ENCODE measurements at regions not wholly inside any gene's neighbourhood (a gene's known extent, or its start where the extent isn't known, plus 50 kb on each side); places are given as distances from the start of the nearest gene placed in this dataset.

DNA sequence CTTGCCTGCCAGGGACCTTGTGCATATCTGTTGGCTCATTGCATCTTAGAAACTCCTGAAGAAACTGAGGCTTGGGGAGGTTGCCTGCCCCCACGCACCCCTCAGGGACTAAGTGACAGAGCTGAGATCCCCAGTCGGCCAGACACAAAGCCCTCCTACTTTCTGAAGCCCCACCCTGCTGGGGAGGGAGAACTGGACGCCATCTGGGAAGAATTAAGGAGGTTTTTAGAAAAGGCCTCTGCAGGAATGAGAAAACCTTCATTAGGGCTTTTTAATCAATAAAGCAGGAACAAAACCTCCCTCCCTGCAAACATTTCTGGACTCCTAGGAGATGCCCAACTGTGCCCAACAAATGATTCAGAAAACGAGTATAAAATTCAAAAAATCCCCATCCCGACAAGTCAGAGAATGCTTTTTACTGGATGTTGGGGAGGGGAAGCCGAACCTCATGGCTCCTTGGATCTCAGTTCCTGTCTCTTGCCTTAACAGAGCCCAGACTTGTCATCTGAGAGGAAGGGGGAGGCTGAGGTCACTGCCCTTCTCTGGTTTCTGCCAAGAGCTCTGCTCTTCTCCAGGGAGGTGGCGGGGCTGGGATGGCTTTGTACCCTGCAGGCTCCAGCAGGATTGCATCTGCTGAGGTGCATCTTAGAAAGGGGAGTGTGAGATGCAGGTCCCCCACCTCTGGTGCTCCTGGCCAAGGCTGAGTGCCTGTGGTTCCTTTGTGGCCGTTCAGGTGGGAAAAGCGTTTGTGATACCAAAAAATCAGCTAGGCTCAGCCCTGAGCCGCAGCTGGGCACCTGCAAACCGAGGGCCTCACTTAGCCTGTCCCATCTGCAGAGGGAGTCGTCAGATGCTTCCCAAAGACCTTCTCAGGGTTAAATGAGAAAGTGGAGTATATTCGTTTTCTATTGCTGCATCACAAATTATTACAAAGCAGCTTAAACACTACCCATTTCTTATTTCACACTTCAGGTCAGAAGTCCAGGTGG, 142.4 kb downstream of the ZFP36L2 start:
- Histone ChIP-seq H3K36me3 (replicated peaks in 1 of 2; ENCODE audit: insufficient read depth in 1 of 2, low read depth in 2 of 2) (no peaks in the 10 kb centered on the region), H3K4me1 (peaks cover 29% of the 10 kb centered on the region), H3K4me3 (no peak overlapping the region), H3K27ac (peak overlapping the region in 3 of 4 donors; percentile 22 to 69 (median 30)), H3K27me3 (no peaks in the 10 kb centered on the region), H3K9me3 (no peaks in the 10 kb centered on the region)
- DNase-seq: peak in 1 of 4 donors; percentile 58
- 70 to 77% methylated on average over 12 to 13 of the region's 13 CpGs for WGBS, 2 donors
- TF ChIP-seq, protein P1, sequence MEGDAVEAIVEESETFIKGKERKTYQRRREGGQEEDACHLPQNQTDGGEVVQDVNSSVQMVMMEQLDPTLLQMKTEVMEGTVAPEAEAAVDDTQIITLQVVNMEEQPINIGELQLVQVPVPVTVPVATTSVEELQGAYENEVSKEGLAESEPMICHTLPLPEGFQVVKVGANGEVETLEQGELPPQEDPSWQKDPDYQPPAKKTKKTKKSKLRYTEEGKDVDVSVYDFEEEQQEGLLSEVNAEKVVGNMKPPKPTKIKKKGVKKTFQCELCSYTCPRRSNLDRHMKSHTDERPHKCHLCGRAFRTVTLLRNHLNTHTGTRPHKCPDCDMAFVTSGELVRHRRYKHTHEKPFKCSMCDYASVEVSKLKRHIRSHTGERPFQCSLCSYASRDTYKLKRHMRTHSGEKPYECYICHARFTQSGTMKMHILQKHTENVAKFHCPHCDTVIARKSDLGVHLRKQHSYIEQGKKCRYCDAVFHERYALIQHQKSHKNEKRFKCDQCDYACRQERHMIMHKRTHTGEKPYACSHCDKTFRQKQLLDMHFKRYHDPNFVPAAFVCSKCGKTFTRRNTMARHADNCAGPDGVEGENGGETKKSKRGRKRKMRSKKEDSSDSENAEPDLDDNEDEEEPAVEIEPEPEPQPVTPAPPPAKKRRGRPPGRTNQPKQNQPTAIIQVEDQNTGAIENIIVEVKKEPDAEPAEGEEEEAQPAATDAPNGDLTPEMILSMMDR (IDR thresholded peaks at IDR 0.05): no peak
- no peak for TF ChIP-seq POLR2A (IDR thresholded peaks at IDR 0.05)
- intact Hi-C loops (cut with DNase I): no loop called here
- no peak for ATAC-seq

DNA sequence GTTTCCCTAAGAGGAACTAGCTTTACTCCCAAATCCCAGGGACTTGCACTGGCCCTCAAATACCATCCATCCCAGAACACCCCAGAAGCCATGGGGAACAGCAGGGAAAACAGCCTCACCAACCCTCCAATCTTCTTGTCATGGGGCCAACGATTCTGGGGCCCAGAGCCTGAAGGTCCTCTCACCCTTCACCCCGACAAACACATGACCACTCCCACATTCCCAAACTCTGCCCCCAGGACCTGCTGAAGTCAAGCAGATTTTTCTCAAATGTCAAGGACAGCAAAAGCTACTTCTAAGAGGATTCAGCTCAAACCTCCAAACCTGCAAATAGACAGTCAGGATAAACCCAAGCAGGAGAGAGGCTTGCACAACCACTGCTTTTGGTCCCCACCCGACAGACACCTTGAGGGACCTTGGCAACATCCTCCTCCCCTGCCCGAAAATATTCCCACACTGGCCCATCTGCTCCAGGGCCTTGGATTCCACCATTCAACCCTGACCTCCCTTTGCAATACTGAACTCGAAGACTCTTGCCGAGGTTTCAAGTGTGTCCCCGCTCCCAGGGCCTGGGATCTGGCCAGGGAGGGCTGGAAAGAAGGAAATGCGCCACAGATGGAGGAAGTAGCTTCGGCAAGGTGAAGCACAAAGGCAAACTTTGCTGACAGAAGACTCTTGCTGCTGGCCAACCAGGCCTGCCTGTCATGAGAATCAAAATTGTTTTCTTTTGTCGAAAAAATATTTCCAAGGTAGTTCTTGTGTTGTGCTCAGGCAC, 143.3 kb downstream of the ZFP36L2 start:
- ATAC-seq: no peak
- peaks cover 26% of the 10 kb centered on the region for H3K4me1 ChIP-seq
- no peak overlapping the region for H3K4me3 ChIP-seq
- no peaks in the 10 kb centered on the region for H3K36me3 ChIP-seq (replicated peaks in 1 of 2; ENCODE audit: insufficient read depth in 1 of 2, low read depth in 2 of 2)
- WGBS, 2 donors: 63 to 74% methylated on average over 9 to 10 of the region's 10 CpGs
- no peaks in the 10 kb centered on the region for H3K9me3 ChIP-seq
- peak overlapping the region; percentile 1 to 69 (median 26) for H3K27ac ChIP-seq
- intact Hi-C loops (cut with DNase I): no loop called here
- H3K27me3 ChIP-seq: no peaks in the 10 kb centered on the region
- peak in 1 of 4 donors; percentile 12 for DNase-seq
- TF ChIP-seq POLR2A (IDR thresholded peaks at IDR 0.05): no peak
- TF ChIP-seq, protein P1 (IDR thresholded peaks at IDR 0.05): no peak

DNA sequence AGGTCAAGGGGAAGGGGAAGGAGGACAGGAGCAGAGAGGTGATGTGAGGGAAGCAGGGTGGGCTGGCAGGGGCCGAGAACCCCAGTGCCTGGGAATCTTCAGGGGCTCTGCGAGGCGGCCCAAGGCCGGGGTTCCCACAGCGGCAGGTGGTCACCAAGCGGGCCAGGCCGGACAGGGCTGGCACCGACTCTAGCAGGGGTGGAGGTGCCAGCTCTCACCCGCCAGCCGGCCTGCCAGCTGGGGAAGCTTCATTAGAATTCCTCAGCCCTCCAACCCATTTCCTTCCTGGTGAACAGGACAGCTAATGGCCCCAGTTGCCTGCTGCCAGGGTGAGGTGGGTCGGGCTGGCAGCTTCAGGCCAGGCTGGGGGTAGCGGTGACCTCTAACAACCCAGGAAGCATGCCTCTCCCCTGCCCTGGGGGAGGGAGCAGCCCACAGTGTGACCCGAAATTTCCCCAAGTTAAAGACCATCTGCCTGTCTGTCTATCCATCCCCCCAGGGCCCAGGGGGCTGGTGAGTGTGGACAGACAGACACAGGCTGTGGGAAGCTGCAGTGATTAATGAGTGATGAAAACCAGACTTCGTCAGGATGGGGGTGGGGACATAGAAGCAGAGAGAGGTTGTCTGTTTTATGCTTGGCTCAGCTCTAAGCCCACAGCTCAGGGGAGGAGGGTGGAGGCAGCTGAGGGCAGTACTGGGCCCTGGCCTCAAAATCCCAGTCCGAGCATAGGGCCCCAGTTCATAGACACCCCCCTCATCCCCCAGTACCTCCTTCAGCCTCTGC, 144.1 kb downstream of the ZFP36L2 start:
- H3K36me3 ChIP-seq (replicated peaks in 1 of 2; ENCODE audit: insufficient read depth in 1 of 2, low read depth in 2 of 2): no peaks in the 10 kb centered on the region
- H3K4me3 ChIP-seq: no peak overlapping the region
- ATAC-seq (peak; percentile 14), DNase-seq (peak in 1 of 4 donors; percentile 51)
- WGBS, 2 donors: 76 to 81% methylated on average over 13 of the region's 15 CpGs
- intact Hi-C loops (cut with DNase I): no loop called here
- H3K9me3 ChIP-seq: no peaks in the 10 kb centered on the region
- peaks cover 26% of the 10 kb centered on the region for H3K4me1 ChIP-seq
- H3K27ac ChIP-seq: peak overlapping the region; percentile 1 to 69 (median 20)
- TF ChIP-seq, protein P1 (IDR thresholded peaks at IDR 0.05): no peak
- no peak for TF ChIP-seq POLR2A (IDR thresholded peaks at IDR 0.05)
- no peaks in the 10 kb centered on the region for H3K27me3 ChIP-seq

DNA sequence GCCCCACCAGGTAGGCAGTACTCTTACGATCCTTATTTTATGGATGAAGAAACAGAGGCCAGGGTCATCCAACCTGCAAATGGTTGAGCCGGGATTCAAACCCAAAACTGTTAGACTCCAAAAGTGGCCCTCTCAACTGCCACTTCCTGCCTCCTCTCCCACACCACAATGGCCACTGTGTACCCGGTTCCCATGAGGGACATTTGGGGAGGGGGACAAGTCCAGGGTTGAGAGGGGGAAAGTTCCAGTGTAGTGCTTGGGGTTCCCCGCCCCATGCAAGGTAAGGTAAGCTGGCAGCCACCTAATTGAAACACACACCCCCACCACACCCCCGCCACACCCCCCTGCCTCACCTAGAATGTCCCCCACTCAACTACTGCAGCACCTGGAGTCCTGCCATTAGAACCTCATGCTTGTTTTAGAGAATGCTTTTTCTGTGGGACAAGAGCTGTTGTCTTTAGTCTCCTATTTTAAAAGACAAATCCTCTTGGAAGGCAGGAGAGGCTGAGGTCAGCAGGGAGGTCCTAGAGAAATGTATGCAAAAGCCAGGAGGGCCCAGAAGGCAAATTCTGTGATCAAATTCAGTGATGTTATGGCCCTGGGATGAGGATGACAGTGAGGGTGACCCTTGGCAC, 145.2 kb downstream of the ZFP36L2 start:
- H3K4me3 ChIP-seq: no peak overlapping the region
- H3K27me3 ChIP-seq: no peaks in the 10 kb centered on the region
- 95 to 97% methylated on average over 4 to 5 of the region's 5 CpGs for WGBS, 2 donors
- no peak overlapping the region for H3K27ac ChIP-seq
- H3K9me3 ChIP-seq: no peaks in the 10 kb centered on the region
- no peaks in the 10 kb centered on the region for H3K36me3 ChIP-seq (replicated peaks in 1 of 2; ENCODE audit: insufficient read depth in 1 of 2, low read depth in 2 of 2)
- intact Hi-C loops (cut with DNase I): no loop called here
- peaks cover 26% of the 10 kb centered on the region for H3K4me1 ChIP-seq
- ATAC-seq (no peak), DNase-seq (no peak)
- TF ChIP-seq, protein P1 (IDR thresholded peaks at IDR 0.05): no peak
- no peak for TF ChIP-seq POLR2A (IDR thresholded peaks at IDR 0.05)

Data from body of pancreas (tissue), 4 donors.